ENCODE measurements at regions not wholly inside any gene's neighbourhood (a gene's known extent, or its start where the extent isn't known, plus 50 kb on each side); places are given as distances from the start of the nearest gene placed in this dataset.

GRCh38 chr16:63527404-63527803 lies 1491.2 kb upstream of the CDH8 start:
- DNase-seq (ENCODE audit: low spot score) = no peak
- ATAC-seq (ENCODE audit: low FRiP score) = no peak
- TF ChIP-seq, protein P1, sequence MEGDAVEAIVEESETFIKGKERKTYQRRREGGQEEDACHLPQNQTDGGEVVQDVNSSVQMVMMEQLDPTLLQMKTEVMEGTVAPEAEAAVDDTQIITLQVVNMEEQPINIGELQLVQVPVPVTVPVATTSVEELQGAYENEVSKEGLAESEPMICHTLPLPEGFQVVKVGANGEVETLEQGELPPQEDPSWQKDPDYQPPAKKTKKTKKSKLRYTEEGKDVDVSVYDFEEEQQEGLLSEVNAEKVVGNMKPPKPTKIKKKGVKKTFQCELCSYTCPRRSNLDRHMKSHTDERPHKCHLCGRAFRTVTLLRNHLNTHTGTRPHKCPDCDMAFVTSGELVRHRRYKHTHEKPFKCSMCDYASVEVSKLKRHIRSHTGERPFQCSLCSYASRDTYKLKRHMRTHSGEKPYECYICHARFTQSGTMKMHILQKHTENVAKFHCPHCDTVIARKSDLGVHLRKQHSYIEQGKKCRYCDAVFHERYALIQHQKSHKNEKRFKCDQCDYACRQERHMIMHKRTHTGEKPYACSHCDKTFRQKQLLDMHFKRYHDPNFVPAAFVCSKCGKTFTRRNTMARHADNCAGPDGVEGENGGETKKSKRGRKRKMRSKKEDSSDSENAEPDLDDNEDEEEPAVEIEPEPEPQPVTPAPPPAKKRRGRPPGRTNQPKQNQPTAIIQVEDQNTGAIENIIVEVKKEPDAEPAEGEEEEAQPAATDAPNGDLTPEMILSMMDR (IDR thresholded peaks at IDR 0.05) = no peak

DNA sequence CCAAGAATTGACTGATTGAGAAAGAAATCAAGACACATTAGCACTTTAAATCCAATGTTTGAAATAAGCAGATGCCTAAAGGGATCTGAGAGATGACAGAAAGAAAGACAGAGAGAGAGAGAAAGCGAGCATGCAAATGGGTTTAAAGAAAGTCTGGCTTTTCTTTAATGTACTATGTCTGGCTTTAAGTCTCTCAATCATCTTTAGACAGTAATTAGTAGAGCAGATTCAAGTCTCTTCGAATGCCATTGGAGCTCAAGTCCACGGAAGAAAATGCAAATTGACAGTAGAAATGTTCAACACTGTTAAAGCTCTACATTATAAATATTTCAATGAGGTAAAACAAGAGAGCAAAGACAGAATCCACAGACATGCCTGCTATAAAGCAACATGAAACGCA lies 1480.2 kb upstream of the CDH8 start:
- ATAC-seq (ENCODE audit: low FRiP score) (no peak), DNase-seq (ENCODE audit: low spot score) (no peak)
- TF ChIP-seq, protein P1 (IDR thresholded peaks at IDR 0.05) = no peak

GRCh38 chr16:63512910-63513309 lies 1476.7 kb upstream of the CDH8 start:
- no peak for DNase-seq (ENCODE audit: low spot score)
- TF ChIP-seq, protein P1 (IDR thresholded peaks at IDR 0.05) = no peak
- no peak for ATAC-seq (ENCODE audit: low FRiP score)

DNA sequence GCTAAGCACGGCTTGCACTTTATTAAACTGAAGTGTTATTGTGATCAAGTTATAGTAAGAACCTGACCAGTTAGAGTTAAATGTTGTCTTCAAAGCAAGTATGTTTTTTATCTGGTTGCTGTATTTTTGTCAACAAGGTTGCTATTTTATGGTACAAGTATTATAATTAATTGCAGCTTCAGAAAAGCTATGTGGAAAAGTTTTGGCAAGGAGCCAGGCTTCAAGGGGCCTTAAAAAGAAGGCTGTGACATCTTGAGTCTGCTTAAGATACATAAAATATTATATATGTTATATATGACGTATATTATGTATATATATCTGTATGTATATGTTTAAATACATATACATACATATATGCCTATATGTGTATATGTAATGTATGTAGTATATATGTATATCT lies 1461.2 kb upstream of the CDH8 start:
- TF ChIP-seq, protein P1 (IDR thresholded peaks at IDR 0.05) = no peak
- no peak for DNase-seq (ENCODE audit: low spot score)
- no peak for ATAC-seq (ENCODE audit: low FRiP score)

DNA sequence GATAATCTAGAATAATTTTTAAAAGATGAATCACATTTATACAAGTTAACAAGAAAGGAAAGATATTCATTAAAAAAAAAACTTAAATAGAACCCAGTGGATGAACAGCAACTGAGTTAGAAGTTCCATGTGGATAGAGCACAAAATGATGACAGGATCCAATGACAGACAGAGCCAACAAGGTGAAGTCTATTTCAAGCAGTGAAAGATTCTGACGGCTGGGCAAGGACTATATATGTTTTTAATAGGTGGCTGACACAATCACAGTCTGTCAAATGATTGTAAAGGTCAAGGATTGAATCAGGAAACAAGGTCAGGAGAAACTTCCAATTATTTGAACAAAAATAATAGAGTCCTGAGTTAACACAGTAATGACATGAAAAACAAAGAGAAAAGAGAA lies 1460.0 kb upstream of the CDH8 start:
- ATAC-seq (ENCODE audit: low FRiP score) (no peak), DNase-seq (ENCODE audit: low spot score) (no peak)
- TF ChIP-seq, protein P1 (IDR thresholded peaks at IDR 0.05) = no peak

DNA sequence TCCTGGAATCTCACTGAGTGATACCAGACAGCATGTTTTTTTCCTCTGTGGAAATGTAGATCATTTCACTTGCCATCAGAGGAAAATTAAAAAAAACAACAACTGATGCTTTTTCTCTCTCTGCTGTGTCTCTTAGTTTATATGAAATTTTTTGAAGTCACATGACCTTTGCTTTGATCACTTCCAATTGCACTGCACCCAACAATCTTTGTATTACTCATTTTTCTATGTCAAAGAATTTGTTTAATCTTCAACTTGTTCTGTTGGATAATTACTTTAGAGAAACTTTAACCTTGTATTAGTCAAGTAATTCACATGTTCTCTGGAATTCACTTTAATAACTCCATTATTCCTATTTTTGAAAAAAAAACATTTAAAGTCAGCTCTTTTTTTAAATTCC lies 1452.7 kb upstream of the CDH8 start:
- TF ChIP-seq, protein P1 (IDR thresholded peaks at IDR 0.05) = no peak
- DNase-seq (ENCODE audit: low spot score) = no peak
- no peak for ATAC-seq (ENCODE audit: low FRiP score)

DNA sequence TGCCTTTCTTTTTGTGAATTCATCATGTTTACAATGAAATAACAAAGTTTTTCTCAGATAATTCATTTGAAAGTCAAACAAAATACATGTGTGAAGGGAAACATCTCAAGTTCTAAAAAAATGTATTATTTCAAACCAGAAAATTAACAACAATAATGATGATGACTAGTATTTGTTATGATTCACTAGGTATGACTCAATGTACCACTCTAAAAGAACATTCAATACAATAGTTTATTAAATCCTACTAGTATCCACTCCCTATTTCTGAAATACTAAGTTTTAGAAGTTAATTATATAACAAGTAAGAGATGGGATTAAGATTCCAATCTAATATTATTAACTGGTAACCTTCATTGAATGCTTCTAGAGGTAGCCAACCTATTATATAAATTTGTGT lies 1444.8 kb upstream of the CDH8 start:
- DNase-seq (ENCODE audit: low spot score) (no peak), ATAC-seq (ENCODE audit: low FRiP score) (no peak)
- TF ChIP-seq, protein P1 (IDR thresholded peaks at IDR 0.05) = no peak

All from omental fat pad (tissue), 3 donors.